NB4 (cell line): ENCODE measurements at regions not wholly inside any gene's neighbourhood (a gene's known extent, or its start where the extent isn't known, plus 50 kb on each side); places are given as distances from the start of the nearest gene placed in this dataset.

ENCODE experiments used
- CTCF ChIP-seq: IDR thresholded peaks from one replicate; pipeline ENCODE4 v1.5.1; 2012; ENCODE audit warnings: low read depth, low read length
- MAX ChIP-seq: IDR thresholded peaks from 2 replicates; pipeline ENCODE4 v1.6.1; 2011; ENCODE audit warnings: low read depth, low read length
- MYC ChIP-seq: IDR thresholded peaks from 2 replicates; pipeline ENCODE4 v1.6.1; 2011; ENCODE audit warnings: low read depth, low read length
- POLR2A ChIP-seq: IDR thresholded peaks from 2 replicates; pipeline ENCODE4 v1.6.1; 2011; ENCODE audit warnings: mild to moderate bottlenecking; ENCODE audit not compliant: insufficient read length; ENCODE audit errors: extremely low read depth

GRCh38 chr14:51401272-51401671 is 161.2 kb downstream of the TMX1 start:
- TF ChIP-seq CTCF: no peak
- no peak for TF ChIP-seq POLR2A
- no peak for TF ChIP-seq MYC
- no peak for TF ChIP-seq MAX
